Liver (tissue), 8 donors: ENCODE measurements at regions not wholly inside any gene's neighbourhood (a gene's known extent, or its start where the extent isn't known, plus 50 kb on each side); places are given as distances from the start of the nearest gene placed in this dataset.

Experiments
- DNase-seq: peaks from one replicate; pipeline ENCODE4 v3.0.0-alpha.2; 2017; ENCODE audit warnings: low spot score
- H3K27ac ChIP-seq, 2 donors: one replicate each; pipeline ENCODE4 v1.7.0; 2013; ENCODE audit warnings: inconsistent platforms in 2 of 2, low read length in 2 of 2, control low read depth in 1 of 2, low read depth in 1 of 2, mild to moderate bottlenecking in 1 of 2
- H3K27me3 ChIP-seq, 4 donors: one replicate each; pipeline versions ENCODE4 v1.6.1 to v1.7.0; 2013; ENCODE audit warnings: low read length in 3 of 4, inconsistent platforms in 1 of 4, mild to moderate bottlenecking in 1 of 4, moderate library complexity in 1 of 4; ENCODE audit not compliant: control insufficient read depth in 4 of 4, insufficient read depth in 4 of 4
- H3K36me3 ChIP-seq, 4 donors: one replicate each; pipeline versions ENCODE4 v1.6.1 to v1.7.0; 2013; ENCODE audit warnings: low read length in 3 of 4, mild to moderate bottlenecking in 3 of 4, low read depth in 1 of 4, moderate library complexity in 1 of 4; ENCODE audit not compliant: control insufficient read depth in 4 of 4, insufficient read depth in 3 of 4
- H3K4me1 ChIP-seq, 4 donors: one replicate each; pipeline versions ENCODE4 v1.6.1 to v1.7.0; 2013; ENCODE audit warnings: low read length in 3 of 4, mild to moderate bottlenecking in 3 of 4, moderate library complexity in 1 of 4; ENCODE audit not compliant: control insufficient read depth in 4 of 4, insufficient read depth in 4 of 4
- H3K4me3 ChIP-seq, 3 donors: one replicate each; pipeline versions ENCODE4 v1.6.1 to v1.7.0; 2013; ENCODE audit warnings: low read length in 3 of 3, control low read depth in 1 of 3, low read depth in 1 of 3, mild to moderate bottlenecking in 1 of 3
- H3K9ac ChIP-seq, 2 donors: one replicate each; pipeline ENCODE4 v1.7.0; 2013; ENCODE audit warnings: low read length in 2 of 2, mild to moderate bottlenecking in 2 of 2, moderate library complexity in 2 of 2, control low read depth in 1 of 2, low read depth in 1 of 2
- H3K9me3 ChIP-seq, 4 donors: one replicate each; pipeline versions ENCODE4 v1.6.1 to v1.7.0; 2013; ENCODE audit warnings: low read length in 3 of 4; ENCODE audit not compliant: control insufficient read depth in 4 of 4
- ATF3 ChIP-seq: IDR thresholded peaks from 2 replicates; pipeline ENCODE4 v1.6.1; 2016; ENCODE audit warnings: antibody characterized with exemption
- CTCF ChIP-seq: fragments of 150-350 bp; IDR thresholded peaks from 2 replicates; pipeline ENCODE4 v1.5.1; 2017; ENCODE audit warnings: improper control_type of control experiment, low read depth, low read length; ENCODE audit not compliant: missing input control
- EGR1 ChIP-seq, 2 donors: IDR thresholded peaks; 2 replicates each; pipeline ENCODE4 v1.6.1; 2016 to 2018; ENCODE audit warnings: antibody characterized with exemption in 2 of 2, low read depth in 2 of 2
- FOXA1 ChIP-seq: IDR thresholded peaks from 2 replicates; pipeline ENCODE4 v1.6.1; 2016; ENCODE audit warnings: antibody characterized with exemption
- HNF4G ChIP-seq: IDR thresholded peaks from 2 replicates; pipeline ENCODE4 v1.6.1; 2016; ENCODE audit warnings: antibody characterized with exemption
- JUND ChIP-seq, 2 donors: IDR thresholded peaks; 2 replicates each; pipeline ENCODE4 v1.6.1; 2016; ENCODE audit warnings: antibody characterized with exemption in 2 of 2
- MAX ChIP-seq: IDR thresholded peaks from 2 replicates; pipeline ENCODE4 v1.6.1; 2016; ENCODE audit warnings: antibody characterized with exemption
- RAD21 ChIP-seq, 2 donors: IDR thresholded peaks; 2 replicates each; pipeline ENCODE4 v1.6.1; 2016; ENCODE audit warnings: antibody characterized with exemption in 2 of 2, mild to moderate bottlenecking in 2 of 2
- REST ChIP-seq: IDR thresholded peaks from 2 replicates; pipeline ENCODE4 v1.6.1; 2016; ENCODE audit warnings: antibody characterized with exemption, mild to moderate bottlenecking
- SP1 ChIP-seq: IDR thresholded peaks from 2 replicates; pipeline ENCODE4 v1.6.1; 2018; ENCODE audit warnings: antibody characterized with exemption, mild to moderate bottlenecking
- YY1 ChIP-seq: IDR thresholded peaks from 2 replicates; pipeline ENCODE4 v1.6.1; 2016; ENCODE audit warnings: antibody characterized with exemption, mild to moderate bottlenecking
- WGBS: extraction: QIAGEN DNeasy Blood & Tissue Kit; methylation state at CpG from one replicate; pipeline ENCODE4 v1.1.7; 2013; 5-methylcytosine and 5-hydroxymethylcytosine counted together
- donor health status: healthy.
- donor health status: healthy.
- donor health status: healthy.
- donor health status: healthy.
- donor health status: healthy.

- Histone ChIP-seq H3K36me3 (no peaks in the 10 kb centered on the region), H3K27me3 (peaks cover 0 to 5% (median 0%) of the 10 kb centered on the region in 4 donors), H3K4me1 (no peaks in the 10 kb centered on the region), H3K4me3 (no peak overlapping the region), H3K9me3 (no peaks in the 10 kb centered on the region), H3K27ac (no peak overlapping the region), H3K9ac (no peak overlapping the region)
- TF ChIP-seq MAX (no peak), HNF4G (no peak), CTCF (no peak), SP1 (no peak), FOXA1 (no peak), ATF3 (no peak), YY1 (no peak), JUND (IDR thresholded peaks at IDR 0.05) (no peak)
- DNase-seq: no peak
- WGBS: 81% methylated on average over 3 of the region's 3 CpGs
These were observed 520.1 kb downstream of the NTRK3 start for GRCh38 chr15:87736401-87736800.

- Histone ChIP-seq H3K9me3 (peaks cover 0 to 3% (median 0%) of the 10 kb centered on the region in 4 donors), H3K36me3 (no peaks in the 10 kb centered on the region), H3K4me3 (no peak overlapping the region), H3K27me3 (peaks cover 0 to 5% (median 0%) of the 10 kb centered on the region in 4 donors), H3K27ac (no peak overlapping the region), H3K4me1 (no peaks in the 10 kb centered on the region), H3K9ac (no peak overlapping the region)
- WGBS: 75% methylated on average over 8 of the region's 8 CpGs
- TF ChIP-seq JUND (IDR thresholded peaks at IDR 0.05) (no peak), YY1 (no peak), REST (no peak), HNF4G (no peak), FOXA1 (no peak), EGR1 (IDR thresholded peaks at IDR 0.05; ENCODE audit: low read depth in 2 of 2) (no peak), RAD21 (IDR thresholded peaks at IDR 0.05) (no peak)
- DNase-seq: no peak
These were observed 521.0 kb downstream of the NTRK3 start for GRCh38 chr15:87735522-87735921.
